ENCODE measurements at regions not wholly inside any gene's neighbourhood (a gene's known extent, or its start where the extent isn't known, plus 50 kb on each side); places are given as distances from the start of the nearest gene placed in this dataset.

DNA sequence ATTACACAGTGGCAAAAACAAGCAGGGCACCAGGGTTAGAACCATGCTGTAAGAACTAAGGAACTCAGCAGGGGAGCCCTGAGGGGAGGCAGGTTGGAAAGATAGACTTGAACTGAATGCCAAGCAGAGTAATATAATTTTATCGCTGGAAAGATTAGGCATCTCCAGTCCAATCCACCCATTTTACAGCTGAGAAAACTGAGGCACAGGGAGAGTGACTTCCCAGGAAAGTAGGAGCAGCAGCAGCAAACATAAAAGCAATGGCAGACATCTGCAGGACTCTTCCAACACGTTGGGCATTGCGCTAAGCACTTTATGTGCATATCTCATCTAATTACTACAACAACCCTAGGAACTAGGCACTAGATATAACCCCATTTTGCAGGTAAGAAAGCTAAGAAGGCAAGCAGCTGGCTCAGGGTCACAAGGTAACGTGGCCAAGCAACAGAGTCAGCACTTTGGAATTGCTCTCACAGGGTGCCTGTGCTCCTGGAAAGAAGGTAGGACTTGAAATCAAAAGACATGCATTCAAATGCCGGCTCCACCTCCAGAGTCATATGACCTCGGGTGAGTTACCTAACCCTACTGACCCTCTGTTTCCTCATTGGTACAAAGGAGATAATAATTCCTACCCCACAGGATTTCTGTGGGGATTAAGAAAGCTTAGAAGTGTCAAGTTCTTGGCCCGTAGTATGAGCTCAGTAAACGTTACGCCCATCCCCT, 215.3 kb downstream of the BARX2 start:
- H2AFZ ChIP-seq (ENCODE audit: low read depth, low read length, severe bottlenecking): no peak overlapping the region
- no peak overlapping the region for H3K9ac ChIP-seq (ENCODE audit: low read length)
- H3K27ac ChIP-seq (ENCODE audit: low read depth, low read length): no peak overlapping the region
- H4K20me1 ChIP-seq (ENCODE audit: low read depth, low read length): no peaks in the 10 kb centered on the region
- no peaks in the 10 kb centered on the region for H3K9me3 ChIP-seq (ENCODE audit: insufficient read depth, low read length)
- H3K36me3 ChIP-seq (ENCODE audit: low read length): no peaks in the 10 kb centered on the region
- H3K4me3 ChIP-seq (ENCODE audit: insufficient read depth, low read length, poor library complexity, severe bottlenecking): no peak overlapping the region
- H3K27me3 ChIP-seq (ENCODE audit: low read length): no peaks in the 10 kb centered on the region
- no peaks in the 10 kb centered on the region for H3K9me2 ChIP-seq (replicated peaks; ENCODE audit: insufficient read depth, low read length)
- no peak overlapping the region for H3K4me2 ChIP-seq (ENCODE audit: low read depth, low read length, poor library complexity, severe bottlenecking)
- H3K79me2 ChIP-seq (ENCODE audit: insufficient read depth, low read length): no peaks in the 10 kb centered on the region
- TF ChIP-seq EZH2phosphoT487 (conservative IDR thresholded peaks at IDR 0.05; ENCODE audit: low read length): no peak
- TF ChIP-seq, protein P1, sequence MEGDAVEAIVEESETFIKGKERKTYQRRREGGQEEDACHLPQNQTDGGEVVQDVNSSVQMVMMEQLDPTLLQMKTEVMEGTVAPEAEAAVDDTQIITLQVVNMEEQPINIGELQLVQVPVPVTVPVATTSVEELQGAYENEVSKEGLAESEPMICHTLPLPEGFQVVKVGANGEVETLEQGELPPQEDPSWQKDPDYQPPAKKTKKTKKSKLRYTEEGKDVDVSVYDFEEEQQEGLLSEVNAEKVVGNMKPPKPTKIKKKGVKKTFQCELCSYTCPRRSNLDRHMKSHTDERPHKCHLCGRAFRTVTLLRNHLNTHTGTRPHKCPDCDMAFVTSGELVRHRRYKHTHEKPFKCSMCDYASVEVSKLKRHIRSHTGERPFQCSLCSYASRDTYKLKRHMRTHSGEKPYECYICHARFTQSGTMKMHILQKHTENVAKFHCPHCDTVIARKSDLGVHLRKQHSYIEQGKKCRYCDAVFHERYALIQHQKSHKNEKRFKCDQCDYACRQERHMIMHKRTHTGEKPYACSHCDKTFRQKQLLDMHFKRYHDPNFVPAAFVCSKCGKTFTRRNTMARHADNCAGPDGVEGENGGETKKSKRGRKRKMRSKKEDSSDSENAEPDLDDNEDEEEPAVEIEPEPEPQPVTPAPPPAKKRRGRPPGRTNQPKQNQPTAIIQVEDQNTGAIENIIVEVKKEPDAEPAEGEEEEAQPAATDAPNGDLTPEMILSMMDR (IDR thresholded peaks at IDR 0.05; ENCODE audit: insufficient read depth, low read length, poor library complexity, severe bottlenecking): no peak
- no peaks in the 10 kb centered on the region for H3F3A ChIP-seq (ENCODE audit: insufficient read depth)

DNA sequence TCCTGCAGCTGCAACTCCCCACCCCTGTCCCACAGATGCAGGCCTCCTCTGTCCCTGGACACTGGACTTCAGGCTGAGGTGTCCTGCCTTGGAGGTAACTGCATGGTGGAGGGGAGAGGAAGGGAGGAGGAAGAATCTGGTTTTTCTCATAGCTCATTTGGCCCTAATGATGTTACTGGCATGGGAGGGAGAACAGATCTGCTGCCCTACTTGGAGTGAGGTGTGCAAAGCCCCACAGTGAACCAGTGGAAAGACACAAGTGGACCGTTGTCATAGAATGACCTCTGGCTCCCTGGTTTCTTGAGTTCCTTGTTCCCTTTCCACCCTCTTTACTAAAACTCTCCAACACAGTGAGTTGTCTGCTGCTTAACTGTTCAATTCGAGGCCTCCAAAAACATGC, 215.9 kb downstream of the BARX2 start:
- no peak overlapping the region for H3K27ac ChIP-seq (ENCODE audit: low read depth, low read length)
- no peak overlapping the region for H2AFZ ChIP-seq (ENCODE audit: low read depth, low read length, severe bottlenecking)
- H4K20me1 ChIP-seq (ENCODE audit: low read depth, low read length): no peaks in the 10 kb centered on the region
- TF ChIP-seq EZH2phosphoT487 (conservative IDR thresholded peaks at IDR 0.05; ENCODE audit: low read length): no peak
- TF ChIP-seq, protein P1 (IDR thresholded peaks at IDR 0.05; ENCODE audit: insufficient read depth, low read length, poor library complexity, severe bottlenecking): no peak
- H3K4me2 ChIP-seq (ENCODE audit: low read depth, low read length, poor library complexity, severe bottlenecking): no peak overlapping the region
- no peaks in the 10 kb centered on the region for H3K79me2 ChIP-seq (ENCODE audit: insufficient read depth, low read length)
- H3K9me3 ChIP-seq (ENCODE audit: insufficient read depth, low read length): no peaks in the 10 kb centered on the region
- H3K9me2 ChIP-seq (replicated peaks; ENCODE audit: insufficient read depth, low read length): no peaks in the 10 kb centered on the region
- H3K4me3 ChIP-seq (ENCODE audit: insufficient read depth, low read length, poor library complexity, severe bottlenecking): no peak overlapping the region
- H3K27me3 ChIP-seq (ENCODE audit: low read length): no peaks in the 10 kb centered on the region
- no peaks in the 10 kb centered on the region for H3F3A ChIP-seq (ENCODE audit: insufficient read depth)
- no peak overlapping the region for H3K9ac ChIP-seq (ENCODE audit: low read length)
- no peaks in the 10 kb centered on the region for H3K36me3 ChIP-seq (ENCODE audit: low read length)

DNA sequence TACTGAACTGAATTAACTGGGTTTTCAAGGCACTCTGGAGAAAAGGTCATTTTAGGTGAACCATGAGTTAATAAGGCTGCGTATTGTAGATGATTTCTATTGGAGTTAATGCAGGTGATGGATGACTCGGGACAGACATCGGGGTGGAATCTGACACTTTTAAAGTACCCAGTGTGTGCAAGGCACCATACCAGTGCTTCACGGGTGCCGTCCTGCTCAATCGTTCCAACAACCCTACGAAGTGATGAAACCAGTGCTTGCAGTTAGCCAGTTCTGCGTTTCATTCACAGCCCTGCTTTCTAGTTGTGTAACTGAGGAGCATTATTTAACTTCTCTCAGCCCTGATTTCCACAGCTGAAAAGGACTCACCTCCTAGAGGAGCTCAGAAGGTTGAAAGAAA, 216.5 kb downstream of the BARX2 start:
- no peak overlapping the region for H2AFZ ChIP-seq (ENCODE audit: low read depth, low read length, severe bottlenecking)
- H3K4me3 ChIP-seq (ENCODE audit: insufficient read depth, low read length, poor library complexity, severe bottlenecking): no peak overlapping the region
- H3F3A ChIP-seq (ENCODE audit: insufficient read depth): no peaks in the 10 kb centered on the region
- no peaks in the 10 kb centered on the region for H3K9me2 ChIP-seq (replicated peaks; ENCODE audit: insufficient read depth, low read length)
- no peak overlapping the region for H3K4me2 ChIP-seq (ENCODE audit: low read depth, low read length, poor library complexity, severe bottlenecking)
- H3K9ac ChIP-seq (ENCODE audit: low read length): no peak overlapping the region
- no peak overlapping the region for H3K27ac ChIP-seq (ENCODE audit: low read depth, low read length)
- no peaks in the 10 kb centered on the region for H3K79me2 ChIP-seq (ENCODE audit: insufficient read depth, low read length)
- no peaks in the 10 kb centered on the region for H3K36me3 ChIP-seq (ENCODE audit: low read length)
- H3K27me3 ChIP-seq (ENCODE audit: low read length): no peaks in the 10 kb centered on the region
- no peaks in the 10 kb centered on the region for H4K20me1 ChIP-seq (ENCODE audit: low read depth, low read length)
- TF ChIP-seq, protein P1 (IDR thresholded peaks at IDR 0.05; ENCODE audit: insufficient read depth, low read length, poor library complexity, severe bottlenecking): no peak
- TF ChIP-seq EZH2phosphoT487 (conservative IDR thresholded peaks at IDR 0.05; ENCODE audit: low read length): no peak
- no peaks in the 10 kb centered on the region for H3K9me3 ChIP-seq (ENCODE audit: insufficient read depth, low read length)

Measured in SU-DHL-6 (cell line).